ENCODE measurements at regions not wholly inside any gene's neighbourhood (a gene's known extent, or its start where the extent isn't known, plus 50 kb on each side); places are given as distances from the start of the nearest gene placed in this dataset.
A peak's percentile ranks its signal among the peaks of the same experiment; 100 is the strongest.
"Not testable (repeated sequence)": the region's sequence is repeated elsewhere in the genome, so short reads cannot be mapped to it uniquely, and the experiment has no call there.

DNA sequence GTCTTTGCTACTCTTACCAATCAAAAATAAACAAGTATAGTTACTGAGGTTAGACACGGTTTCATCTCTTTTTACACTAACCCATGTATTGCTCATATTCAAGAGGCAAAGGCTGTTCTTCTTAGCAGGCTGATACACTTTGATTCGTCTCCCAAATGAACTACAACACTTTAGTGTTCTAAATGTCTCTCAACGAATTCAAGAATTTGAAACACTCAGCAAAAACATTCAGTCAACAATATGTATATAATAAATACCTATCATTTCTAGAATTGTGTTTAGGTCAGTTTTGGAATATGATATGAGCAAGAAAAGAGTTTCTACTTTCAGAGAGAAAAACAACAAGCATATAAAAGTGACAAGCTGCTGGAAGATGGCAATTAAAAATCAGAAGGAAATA lies 669.6 kb upstream of the DPPA4 start:
- Histone ChIP-seq H3K4me2 (ENCODE audit: low read length) (no peak overlapping the region), H3K4me3 (ENCODE audit: low read length) (no peak overlapping the region), H3K36me3 (ENCODE audit: insufficient read depth, low read length) (no peaks in the 10 kb centered on the region)

DNA sequence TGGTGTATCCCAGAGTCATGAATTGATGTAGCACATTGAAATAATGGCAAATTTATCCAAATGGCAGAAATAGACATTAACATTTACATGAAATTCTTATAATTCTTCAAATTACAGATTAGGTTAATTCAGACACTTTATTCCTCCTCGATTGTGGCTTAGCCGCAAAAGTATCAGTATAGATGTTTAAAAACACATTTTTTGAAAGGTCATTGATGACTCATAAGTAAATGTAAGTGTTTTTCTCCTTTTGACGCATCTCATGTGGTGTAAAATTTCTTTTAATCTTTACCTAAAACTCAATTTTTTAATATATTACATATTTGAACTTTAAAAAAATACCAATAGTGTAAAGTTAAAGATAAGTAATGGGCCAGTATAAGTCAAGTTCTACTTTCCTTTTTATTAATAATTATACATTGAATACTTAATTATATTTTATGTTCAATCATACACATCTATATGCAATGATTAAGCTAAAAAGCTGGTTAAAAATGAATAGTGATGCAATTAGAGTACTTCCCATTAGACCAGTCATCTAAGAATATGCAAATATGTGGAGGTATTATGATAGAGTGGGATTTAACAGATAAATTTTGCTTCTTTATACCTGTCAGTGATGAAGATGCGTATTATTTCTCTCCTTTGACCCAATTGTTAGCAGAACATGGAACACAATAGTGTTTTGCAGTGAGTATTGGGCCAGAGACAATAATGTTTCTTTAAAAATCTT lies 678.1 kb upstream of the DPPA4 start:
- Histone ChIP-seq H3K9ac (ENCODE audit: low read depth, low read length) (no peak overlapping the region), H3K4me1 (ENCODE audit: control insufficient read depth, insufficient read depth, low read length) (peaks cover 10% of the 10 kb centered on the region), H3K4me3 (ENCODE audit: low read length) (no peak overlapping the region), H3K4me2 (ENCODE audit: low read length) (no peak overlapping the region), H3K36me3 (ENCODE audit: insufficient read depth, low read length) (no peaks in the 10 kb centered on the region), H3K9me3 (replicated peaks; ENCODE audit: low read length) (no peaks in the 10 kb centered on the region), H3K27me3 (ENCODE audit: control insufficient read depth, insufficient read depth, low read length) (no peaks in the 10 kb centered on the region)

More for the DNA sequence above, 669.6 kb upstream of the DPPA4 start:
- no peaks in the 10 kb centered on the region for H3K9me3 ChIP-seq (replicated peaks; ENCODE audit: low read length)
- no peak overlapping the region for H3K9ac ChIP-seq (ENCODE audit: low read depth, low read length)
- H3K4me1 ChIP-seq (ENCODE audit: control insufficient read depth, insufficient read depth, low read length): no peaks in the 10 kb centered on the region
- H3K27me3 ChIP-seq (ENCODE audit: control insufficient read depth, insufficient read depth, low read length): no peaks in the 10 kb centered on the region

DNA sequence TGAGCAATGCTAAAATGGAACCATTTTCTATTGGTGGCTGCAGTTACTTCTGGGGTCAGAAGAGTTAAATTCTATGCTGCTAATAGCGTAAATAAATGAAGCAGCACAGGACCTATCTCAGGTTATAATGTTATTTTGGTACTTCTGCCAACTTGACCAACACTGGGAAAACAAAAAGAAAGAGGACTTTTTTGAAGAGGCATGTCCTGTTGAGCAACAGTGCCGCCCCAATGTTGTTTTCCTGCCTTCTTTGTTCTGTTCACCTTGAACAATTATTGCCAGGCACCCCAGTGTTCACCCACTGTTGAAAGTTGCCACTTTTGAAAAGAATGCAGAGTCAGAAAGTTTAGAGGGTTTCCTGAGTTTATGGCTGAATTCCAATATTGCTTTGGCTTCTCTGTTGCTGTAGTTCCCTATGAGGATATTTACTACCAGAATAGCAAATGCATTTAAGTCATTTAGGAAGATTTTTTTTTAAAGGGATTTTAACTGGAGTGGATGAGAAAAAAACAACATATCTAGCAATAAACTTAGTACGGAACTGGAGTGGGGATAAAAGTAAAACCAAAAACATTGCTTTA lies 679.0 kb upstream of the DPPA4 start:
- H3K9me3 ChIP-seq (replicated peaks; ENCODE audit: low read length): no peaks in the 10 kb centered on the region
- H3K9ac ChIP-seq (ENCODE audit: low read depth, low read length): no peak overlapping the region
- H3K27me3 ChIP-seq (ENCODE audit: control insufficient read depth, insufficient read depth, low read length): no peaks in the 10 kb centered on the region
- peaks cover 10% of the 10 kb centered on the region for H3K4me1 ChIP-seq (ENCODE audit: control insufficient read depth, insufficient read depth, low read length)
- no peaks in the 10 kb centered on the region for H3K36me3 ChIP-seq (ENCODE audit: insufficient read depth, low read length)
- H3K4me2 ChIP-seq (ENCODE audit: low read length): peak overlapping the region; percentile 35
- no peak overlapping the region for H3K4me3 ChIP-seq (ENCODE audit: low read length)

DNA sequence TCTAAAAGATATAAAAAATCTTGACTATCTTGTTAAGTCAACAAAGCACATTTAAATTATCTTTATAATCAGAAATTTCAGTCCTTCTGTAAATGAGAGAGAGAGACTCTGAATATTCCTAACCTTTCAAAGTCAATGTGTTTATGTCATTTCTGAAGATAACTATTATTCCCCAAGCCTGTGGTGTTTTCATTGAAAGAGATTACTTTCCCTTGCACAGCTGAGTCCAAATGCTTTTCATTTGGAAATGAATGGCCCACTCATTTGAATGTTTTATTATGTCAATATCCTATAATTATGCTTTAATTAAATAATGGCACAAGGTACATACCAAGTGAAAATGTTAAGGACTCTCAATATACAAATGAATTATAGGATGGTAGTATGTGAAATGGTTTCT lies 680.0 kb upstream of the DPPA4 start:
- H3K36me3 ChIP-seq (ENCODE audit: insufficient read depth, low read length): no peaks in the 10 kb centered on the region

DNA sequence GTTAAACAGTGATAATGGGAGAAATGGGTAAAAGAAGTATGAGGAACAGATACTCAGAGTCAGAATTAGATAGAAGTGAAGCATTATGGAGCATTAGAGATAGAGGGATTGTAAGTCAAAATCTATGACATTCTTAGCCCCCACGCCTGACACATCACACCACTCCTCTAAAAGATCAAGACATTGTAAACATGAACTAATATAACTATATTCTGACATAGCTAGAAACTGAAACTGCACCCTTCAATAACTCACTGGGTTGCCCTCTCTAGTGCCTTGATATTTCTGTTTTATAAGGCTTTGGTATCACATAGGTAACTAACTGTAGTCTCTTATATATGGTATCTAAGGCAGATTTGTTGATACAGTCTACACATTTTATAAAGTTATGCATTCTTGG lies 684.3 kb upstream of the DPPA4 start:
- Histone ChIP-seq H3K27me3 (ENCODE audit: control insufficient read depth, insufficient read depth, low read length) (no peaks in the 10 kb centered on the region), H3K4me3 (ENCODE audit: low read length) (no peak overlapping the region), H3K9ac (ENCODE audit: low read depth, low read length) (no peak overlapping the region), H3K36me3 (ENCODE audit: insufficient read depth, low read length) (no peaks in the 10 kb centered on the region), H3K4me2 (ENCODE audit: low read length) (no peak overlapping the region), H3K4me1 (ENCODE audit: control insufficient read depth, insufficient read depth, low read length) (peaks cover 6% of the 10 kb centered on the region), H3K9me3 (replicated peaks; ENCODE audit: low read length) (no peaks in the 10 kb centered on the region)

More for the DNA sequence above, 680.0 kb upstream of the DPPA4 start:
- Histone ChIP-seq H3K27me3 (ENCODE audit: control insufficient read depth, insufficient read depth, low read length) (no peaks in the 10 kb centered on the region), H3K4me2 (ENCODE audit: low read length) (no peak overlapping the region), H3K4me1 (ENCODE audit: control insufficient read depth, insufficient read depth, low read length) (peaks cover 10% of the 10 kb centered on the region), H3K9me3 (replicated peaks; ENCODE audit: low read length) (no peaks in the 10 kb centered on the region), H3K4me3 (ENCODE audit: low read length) (no peak overlapping the region), H3K9ac (ENCODE audit: low read depth, low read length) (no peak overlapping the region)

DNA sequence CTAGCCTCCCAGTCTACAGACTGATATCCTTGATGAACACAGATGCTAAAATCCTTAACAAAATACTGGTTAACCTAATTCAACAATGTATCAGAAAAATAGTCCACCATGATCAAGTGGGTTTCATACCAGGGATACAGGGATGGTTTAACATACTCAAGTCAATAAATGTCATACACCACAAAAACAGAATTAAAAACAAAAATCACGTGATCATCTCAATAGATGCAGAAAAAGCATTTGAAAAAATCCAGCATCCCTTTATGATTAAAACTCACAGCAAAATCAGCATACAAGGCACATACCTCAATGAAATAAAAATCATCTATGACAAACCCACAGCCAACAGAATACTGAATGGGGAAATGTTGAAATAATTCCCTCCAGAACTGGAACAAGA lies 685.7 kb upstream of the DPPA4 start:
- not testable (repeated sequence) for H3K4me3 ChIP-seq (ENCODE audit: low read length); H3K4me2 ChIP-seq (ENCODE audit: low read length); H3K9me3 ChIP-seq (replicated peaks; ENCODE audit: low read length); H3K36me3 ChIP-seq (ENCODE audit: insufficient read depth, low read length); H3K27me3 ChIP-seq (ENCODE audit: control insufficient read depth, insufficient read depth, low read length); H3K9ac ChIP-seq (ENCODE audit: low read depth, low read length)
- peaks cover 15% of the 10 kb centered on the region for H3K4me1 ChIP-seq (ENCODE audit: control insufficient read depth, insufficient read depth, low read length)

DNA sequence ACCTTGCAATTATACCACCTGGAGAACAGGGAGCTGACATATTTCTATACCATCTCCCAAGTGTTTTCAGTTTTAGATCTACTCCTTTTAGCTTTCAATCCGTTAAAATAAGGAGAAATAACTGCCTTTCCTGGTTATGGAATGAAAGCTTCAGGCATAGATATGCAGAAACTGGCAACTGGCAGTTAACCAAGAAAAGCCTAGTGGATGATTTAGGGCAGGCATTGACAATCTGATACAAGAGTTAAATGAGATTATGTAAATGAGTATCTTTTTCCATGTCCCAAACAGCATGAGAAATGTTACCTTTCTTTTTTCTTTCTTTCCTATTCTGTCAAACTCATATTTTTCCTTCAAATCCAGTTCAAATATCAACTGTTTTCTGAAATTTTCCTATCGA lies 689.1 kb upstream of the DPPA4 start:
- no peaks in the 10 kb centered on the region for H3K9me3 ChIP-seq (replicated peaks; ENCODE audit: low read length)
- H3K36me3 ChIP-seq (ENCODE audit: insufficient read depth, low read length): no peaks in the 10 kb centered on the region
- no peak overlapping the region for H3K4me3 ChIP-seq (ENCODE audit: low read length)
- no peak overlapping the region for H3K9ac ChIP-seq (ENCODE audit: low read depth, low read length)
- peaks cover 15% of the 10 kb centered on the region for H3K4me1 ChIP-seq (ENCODE audit: control insufficient read depth, insufficient read depth, low read length)
- no peak overlapping the region for H3K4me2 ChIP-seq (ENCODE audit: low read length)
- H3K27me3 ChIP-seq (ENCODE audit: control insufficient read depth, insufficient read depth, low read length): no peaks in the 10 kb centered on the region

DNA sequence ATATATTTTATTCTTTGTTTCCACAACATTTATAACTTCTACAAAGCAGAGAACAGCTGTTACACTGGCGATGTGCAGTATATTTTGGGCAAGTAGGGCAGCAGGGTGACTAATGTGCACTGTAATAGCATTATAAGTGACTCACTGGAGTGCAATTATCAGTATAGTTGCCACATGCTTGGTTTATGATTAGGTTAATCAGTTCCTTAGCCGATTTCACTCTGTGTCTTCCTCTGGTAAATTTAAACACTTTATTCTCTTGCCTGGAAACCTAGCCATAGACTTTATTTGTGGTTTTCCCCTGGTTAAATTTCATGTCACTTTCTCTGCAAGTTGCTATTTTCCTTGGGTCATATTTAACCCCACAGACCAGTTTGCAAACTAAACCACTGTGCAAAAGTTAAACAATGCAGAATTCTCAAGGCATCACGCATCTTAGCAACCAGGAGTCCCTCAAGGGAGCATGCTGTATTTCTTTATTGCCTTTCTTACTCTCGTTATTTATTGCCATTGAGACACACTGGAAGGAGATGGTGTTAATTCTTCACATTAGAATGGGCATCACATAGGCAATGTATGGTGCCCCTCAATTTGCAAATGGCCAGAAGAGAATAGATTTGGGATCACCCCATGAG lies 690.2 kb upstream of the DPPA4 start:
- Histone ChIP-seq H3K4me2 (ENCODE audit: low read length) (peak overlapping the region; percentile 63), H3K9me3 (replicated peaks; ENCODE audit: low read length) (no peaks in the 10 kb centered on the region), H3K4me3 (ENCODE audit: low read length) (no peak overlapping the region), H3K9ac (ENCODE audit: low read depth, low read length) (no peak overlapping the region), H3K36me3 (ENCODE audit: insufficient read depth, low read length) (no peaks in the 10 kb centered on the region), H3K4me1 (ENCODE audit: control insufficient read depth, insufficient read depth, low read length) (peaks cover 15% of the 10 kb centered on the region), H3K27me3 (ENCODE audit: control insufficient read depth, insufficient read depth, low read length) (no peaks in the 10 kb centered on the region)

DNA sequence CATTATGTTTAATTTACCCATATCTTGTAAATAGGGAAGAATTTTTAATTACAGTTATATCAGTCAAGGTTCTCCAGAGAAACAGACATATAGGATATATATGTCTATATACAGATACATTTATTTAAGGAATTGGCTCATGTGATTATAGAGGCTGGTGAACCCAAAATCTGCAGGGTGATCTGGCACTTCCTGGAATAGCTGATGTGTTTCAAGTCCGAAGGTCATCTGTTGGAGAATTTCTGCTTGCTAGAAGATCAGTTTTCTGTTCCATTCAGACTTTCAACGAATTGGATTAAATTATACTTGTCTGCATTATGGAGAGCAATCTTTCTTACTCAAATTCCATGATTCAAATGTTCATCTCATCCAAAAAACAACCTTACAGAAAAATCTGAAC lies 694.6 kb upstream of the DPPA4 start:
- Histone ChIP-seq H3K36me3 (ENCODE audit: insufficient read depth, low read length) (no peaks in the 10 kb centered on the region), H3K4me2 (ENCODE audit: low read length) (no peak overlapping the region), H3K4me1 (ENCODE audit: control insufficient read depth, insufficient read depth, low read length) (peaks cover 8% of the 10 kb centered on the region), H3K27me3 (ENCODE audit: control insufficient read depth, insufficient read depth, low read length) (no peaks in the 10 kb centered on the region), H3K4me3 (ENCODE audit: low read length) (no peak overlapping the region), H3K9ac (ENCODE audit: low read depth, low read length) (no peak overlapping the region), H3K9me3 (replicated peaks; ENCODE audit: low read length) (no peaks in the 10 kb centered on the region)

DNA sequence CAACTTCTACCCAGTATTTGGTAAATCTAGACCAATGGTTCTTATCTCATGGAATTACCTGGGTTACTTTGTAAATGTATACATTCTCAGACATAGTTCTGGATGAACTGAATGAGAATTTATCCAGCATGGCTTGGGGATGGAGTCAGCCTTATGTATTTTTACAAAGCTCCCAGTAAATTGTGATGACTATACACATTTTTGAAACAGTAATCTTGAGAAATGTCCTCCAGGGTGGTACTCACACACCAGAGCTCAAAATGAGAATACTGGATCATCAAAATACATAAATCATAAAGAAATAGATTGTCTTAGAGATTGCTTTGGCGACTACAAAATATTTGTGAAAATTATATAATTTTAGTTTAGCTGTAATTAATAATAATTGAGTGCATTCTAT lies 722.1 kb upstream of the DPPA4 start:
- H3K9ac ChIP-seq (ENCODE audit: low read depth, low read length): no peak overlapping the region
- H3K36me3 ChIP-seq (ENCODE audit: insufficient read depth, low read length): no peaks in the 10 kb centered on the region
- H3K4me2 ChIP-seq (ENCODE audit: low read length): no peak overlapping the region
- no peaks in the 10 kb centered on the region for H3K9me3 ChIP-seq (replicated peaks; ENCODE audit: low read length)
- no peak overlapping the region for H3K4me3 ChIP-seq (ENCODE audit: low read length)
- no peaks in the 10 kb centered on the region for H3K4me1 ChIP-seq (ENCODE audit: control insufficient read depth, insufficient read depth, low read length)
- no peaks in the 10 kb centered on the region for H3K27me3 ChIP-seq (ENCODE audit: control insufficient read depth, insufficient read depth, low read length)

DNA sequence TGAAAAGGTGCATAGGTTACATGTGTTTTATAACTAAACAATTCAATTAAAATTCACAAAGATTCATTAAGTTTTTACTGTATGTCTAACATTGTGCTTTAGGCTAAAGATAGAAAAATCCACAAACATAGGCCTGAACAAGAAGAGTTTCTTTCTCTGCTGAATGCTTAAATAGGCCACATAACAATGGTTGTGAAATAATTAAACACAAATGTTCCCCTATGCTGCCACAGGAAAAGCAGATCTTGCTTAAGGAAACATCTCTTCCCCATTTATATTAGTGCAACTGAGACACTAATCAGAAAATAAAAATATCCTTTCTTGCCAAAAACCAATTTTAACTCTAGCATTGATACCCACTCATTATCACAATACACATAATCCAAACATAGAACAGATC lies 725.4 kb upstream of the DPPA4 start:
- Histone ChIP-seq H3K4me1 (ENCODE audit: control insufficient read depth, insufficient read depth, low read length) (no peaks in the 10 kb centered on the region), H3K4me2 (ENCODE audit: low read length) (no peak overlapping the region), H3K36me3 (ENCODE audit: insufficient read depth, low read length) (no peaks in the 10 kb centered on the region), H3K4me3 (ENCODE audit: low read length) (no peak overlapping the region), H3K9me3 (replicated peaks; ENCODE audit: low read length) (no peaks in the 10 kb centered on the region), H3K27me3 (ENCODE audit: control insufficient read depth, insufficient read depth, low read length) (no peaks in the 10 kb centered on the region), H3K9ac (ENCODE audit: low read depth, low read length) (no peak overlapping the region)

DNA sequence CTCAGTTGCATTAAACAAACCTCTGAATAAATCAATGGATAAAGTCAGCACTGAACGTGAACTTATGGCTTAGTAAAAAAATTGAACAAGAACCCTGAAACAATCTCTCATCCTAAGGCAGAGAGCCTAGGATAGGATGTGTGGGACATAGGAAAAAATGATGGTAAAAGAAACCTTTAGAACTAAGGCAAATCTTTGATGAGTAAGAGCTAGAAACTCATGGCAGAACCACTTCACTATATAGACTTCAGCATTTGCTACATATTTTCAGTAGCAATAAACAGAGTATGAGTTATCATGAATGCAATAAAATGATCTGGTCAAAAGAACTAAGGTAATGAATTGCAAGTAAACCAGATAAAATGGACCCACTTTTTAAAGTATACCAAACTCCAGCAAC lies 725.8 kb upstream of the DPPA4 start:
- Histone ChIP-seq H3K27me3 (ENCODE audit: control insufficient read depth, insufficient read depth, low read length) (no peaks in the 10 kb centered on the region), H3K4me2 (ENCODE audit: low read length) (no peak overlapping the region), H3K4me1 (ENCODE audit: control insufficient read depth, insufficient read depth, low read length) (no peaks in the 10 kb centered on the region), H3K9ac (ENCODE audit: low read depth, low read length) (no peak overlapping the region), H3K9me3 (replicated peaks; ENCODE audit: low read length) (no peaks in the 10 kb centered on the region), H3K36me3 (ENCODE audit: insufficient read depth, low read length) (no peaks in the 10 kb centered on the region), H3K4me3 (ENCODE audit: low read length) (no peak overlapping the region)
